NCI-H82 (cell line): ENCODE measurements at regions not wholly inside any gene's neighbourhood (a gene's known extent, or its start where the extent isn't known, plus 50 kb on each side); places are given as distances from the start of the nearest gene placed in this dataset.
A peak's percentile ranks its signal among the peaks of the same experiment; 100 is the strongest.

Experiments used
- DNase-seq: peaks from one replicate; lab custom pipeline; 2025; lab: John Stamatoyannopoulos, UW

- no peak for DNase-seq
These were observed 606.0 kb downstream of the INHBA start for GRCh38 chr7:41096917-41097316.

- DNase-seq: no peak
These were observed 609.7 kb downstream of the INHBA start for GRCh38 chr7:41093141-41093540.

DNA sequence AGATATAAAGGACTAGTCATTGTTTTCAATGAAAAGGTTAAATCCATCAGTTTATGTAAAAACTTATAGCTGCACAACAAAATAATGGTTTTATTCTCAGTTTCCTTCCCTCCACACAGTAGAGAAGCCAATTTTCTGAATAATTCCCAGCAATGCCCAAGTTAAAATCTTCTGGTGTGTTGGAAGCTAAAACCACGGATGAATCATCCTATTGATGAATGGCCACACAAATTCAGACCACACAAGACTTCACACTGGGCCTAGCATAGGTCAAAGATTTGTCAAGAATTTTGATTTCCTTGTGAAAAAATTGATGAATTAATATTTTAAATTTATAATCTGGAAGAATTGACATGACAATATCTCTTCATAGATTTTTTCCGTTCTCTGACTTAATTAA is 617.6 kb downstream of the INHBA start:
- DNase-seq: no peak

DNA sequence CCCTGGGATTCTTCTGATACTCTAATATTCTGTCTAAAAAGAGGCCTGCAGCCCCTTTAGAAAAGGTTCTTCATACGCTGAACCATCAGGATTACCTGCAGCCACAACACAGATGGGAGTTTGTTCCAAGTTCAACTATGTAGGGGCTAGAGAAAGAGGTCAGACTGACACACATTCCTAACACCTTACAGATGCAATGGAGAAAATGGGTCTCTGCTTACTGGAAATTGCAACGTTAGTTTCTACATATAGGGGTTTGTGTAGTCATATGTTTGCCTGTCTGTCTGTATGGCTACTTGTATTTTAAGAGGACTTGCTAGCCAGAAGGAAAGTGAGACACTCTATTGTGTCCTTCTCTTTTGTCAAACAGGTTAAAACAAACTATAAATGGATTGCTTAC is 618.5 kb downstream of the INHBA start:
- DNase-seq: no peak

- DNase-seq: no peak
These were observed 633.3 kb downstream of the INHBA start for GRCh38 chr7:41069635-41070034.

- no peak for DNase-seq
These were observed 635.3 kb downstream of the INHBA start for GRCh38 chr7:41067576-41067975.

GRCh38 chr7:41065663-41066062 is 637.2 kb downstream of the INHBA start:
- no peak for DNase-seq

GRCh38 chr7:41063116-41063515 is 639.8 kb downstream of the INHBA start:
- DNase-seq: no peak

DNA sequence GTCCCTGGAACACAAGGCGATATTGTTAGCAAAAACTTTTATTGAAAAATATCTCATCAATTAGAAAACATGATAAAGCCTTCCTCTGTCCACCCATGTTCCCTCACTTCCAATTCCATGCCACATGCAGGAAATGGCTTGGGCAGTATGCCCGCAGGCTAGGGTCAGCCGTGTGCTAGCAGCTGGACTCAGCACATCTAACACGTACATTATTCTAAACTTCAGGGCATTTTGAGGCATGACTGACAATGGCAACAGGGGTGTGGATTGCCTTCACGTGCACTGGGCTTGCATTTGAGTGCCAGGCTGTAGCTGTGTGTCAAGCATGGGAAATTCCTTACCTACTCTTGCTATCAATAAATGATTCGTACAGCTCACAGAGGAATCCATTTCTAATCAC is 642.1 kb downstream of the INHBA start:
- DNase-seq: no peak

- DNase-seq: no peak
These were observed 643.1 kb downstream of the INHBA start for GRCh38 chr7:41059796-41060195.

GRCh38 chr7:41058986-41059741 is 643.7 kb downstream of the INHBA start:
- DNase-seq: peak; percentile 61

GRCh38 chr7:41054960-41055661 is 647.8 kb downstream of the INHBA start:
- DNase-seq: peak; percentile 44

GRCh38 chr7:41053820-41054219 is 649.1 kb downstream of the INHBA start:
- no peak for DNase-seq

GRCh38 chr7:41052736-41053135 is 650.2 kb downstream of the INHBA start:
- DNase-seq: peak; percentile 79

GRCh38 chr7:41052201-41052600 is 650.7 kb downstream of the INHBA start:
- DNase-seq: no peak

DNA sequence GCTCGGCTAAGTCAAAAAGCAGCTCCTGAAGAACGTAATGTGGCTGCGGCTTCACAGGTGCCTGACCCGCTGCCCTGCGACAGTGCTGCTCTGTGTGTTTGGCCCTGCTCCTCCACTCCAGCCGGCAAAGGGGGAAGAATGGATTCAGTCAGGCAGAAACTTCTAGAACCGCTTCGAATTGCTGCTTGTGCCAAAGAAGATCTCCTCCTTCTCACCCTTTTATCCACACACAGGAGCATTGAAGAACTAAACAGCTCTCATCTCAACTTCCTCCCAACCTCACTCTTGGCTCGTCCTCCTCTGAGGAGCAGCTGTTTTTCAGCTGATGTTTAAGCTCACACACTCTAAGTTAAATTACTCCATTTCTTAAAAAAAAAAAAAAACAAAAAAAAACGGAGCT is 651.4 kb downstream of the INHBA start:
- no peak for DNase-seq

DNA sequence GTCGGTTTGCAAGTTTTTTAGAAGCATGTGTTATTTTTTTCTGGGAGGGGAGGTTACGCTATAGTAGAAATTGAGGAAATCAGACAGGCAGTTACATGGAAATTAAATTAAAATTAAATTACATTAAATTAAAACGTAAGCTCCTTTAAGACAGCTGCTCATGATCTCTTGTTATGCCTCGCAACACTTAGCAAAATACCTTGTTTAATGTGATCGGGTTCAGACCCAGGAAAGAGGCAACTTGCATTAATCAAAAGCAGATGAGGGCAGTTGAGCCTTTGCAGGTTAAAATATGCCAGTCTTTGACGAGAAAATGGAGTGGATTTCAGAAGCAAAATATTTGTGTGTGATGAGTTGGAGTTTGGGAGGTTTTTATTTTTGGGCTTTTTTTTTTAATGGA is 651.8 kb downstream of the INHBA start:
- peak; percentile 71 for DNase-seq

DNA sequence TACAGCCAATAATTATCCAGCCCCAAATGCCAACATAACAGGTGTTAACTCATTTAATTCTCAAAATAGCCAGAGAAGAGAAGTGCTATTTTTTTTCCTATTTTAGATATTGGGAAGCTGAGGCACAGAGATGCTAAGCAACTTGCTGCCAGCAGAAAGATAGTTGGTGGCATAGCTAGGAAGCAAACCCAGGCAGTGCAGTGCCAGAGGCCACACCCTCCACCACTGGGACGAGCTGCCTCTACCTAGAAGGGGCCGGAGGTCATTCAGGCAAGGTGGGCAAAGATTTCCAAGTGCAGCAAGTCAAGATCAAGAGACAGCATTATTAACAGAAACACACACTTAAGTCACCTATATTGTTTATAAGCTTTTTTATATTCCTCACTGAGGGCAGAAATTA is 654.1 kb downstream of the INHBA start:
- DNase-seq: no peak

DNA sequence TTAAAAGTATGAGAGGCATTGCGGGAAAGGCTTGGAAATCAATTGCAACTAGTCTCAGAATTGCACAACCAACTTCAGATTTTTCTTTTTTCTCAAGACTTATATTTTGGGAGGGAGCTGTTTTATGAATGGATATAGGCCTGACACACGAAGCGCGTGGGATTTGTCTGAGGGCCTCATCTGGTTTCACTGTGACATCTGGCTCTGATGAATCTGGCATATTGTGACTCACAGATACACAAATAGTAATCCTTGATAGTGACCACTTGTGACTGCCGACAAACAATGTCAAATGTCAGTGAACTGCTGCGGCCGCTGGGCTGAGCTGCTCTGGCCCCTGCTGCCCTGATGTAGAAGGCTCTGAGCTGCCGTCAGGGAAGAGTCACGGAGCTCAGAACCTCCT is 655.1 kb downstream of the INHBA start:
- peak; percentile 18 for DNase-seq

DNA sequence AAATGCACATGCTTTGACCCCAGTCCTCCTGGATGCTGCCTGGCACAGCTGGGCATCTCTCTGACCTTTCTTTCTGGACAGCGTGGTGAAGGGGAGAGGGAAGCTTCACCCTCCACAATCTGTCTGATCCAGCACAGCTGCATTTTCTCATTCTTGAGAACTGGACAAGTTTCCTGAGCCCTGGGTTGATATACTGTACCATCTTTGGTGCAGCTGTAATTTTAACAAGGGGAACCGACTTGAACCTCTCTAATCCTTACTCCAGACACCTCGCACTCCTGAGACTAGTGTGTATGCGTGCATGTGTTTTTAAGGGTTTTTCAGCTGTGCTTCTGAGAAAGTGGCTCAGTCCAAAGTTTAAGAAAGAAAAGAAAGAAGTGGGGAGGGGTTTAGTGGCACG is 655.7 kb downstream of the INHBA start:
- no peak for DNase-seq

- no peak for DNase-seq
These were observed 656.1 kb downstream of the INHBA start for GRCh38 chr7:41046776-41047175.

- no peak for DNase-seq
These were observed 656.6 kb downstream of the INHBA start for GRCh38 chr7:41046221-41046761.

DNA sequence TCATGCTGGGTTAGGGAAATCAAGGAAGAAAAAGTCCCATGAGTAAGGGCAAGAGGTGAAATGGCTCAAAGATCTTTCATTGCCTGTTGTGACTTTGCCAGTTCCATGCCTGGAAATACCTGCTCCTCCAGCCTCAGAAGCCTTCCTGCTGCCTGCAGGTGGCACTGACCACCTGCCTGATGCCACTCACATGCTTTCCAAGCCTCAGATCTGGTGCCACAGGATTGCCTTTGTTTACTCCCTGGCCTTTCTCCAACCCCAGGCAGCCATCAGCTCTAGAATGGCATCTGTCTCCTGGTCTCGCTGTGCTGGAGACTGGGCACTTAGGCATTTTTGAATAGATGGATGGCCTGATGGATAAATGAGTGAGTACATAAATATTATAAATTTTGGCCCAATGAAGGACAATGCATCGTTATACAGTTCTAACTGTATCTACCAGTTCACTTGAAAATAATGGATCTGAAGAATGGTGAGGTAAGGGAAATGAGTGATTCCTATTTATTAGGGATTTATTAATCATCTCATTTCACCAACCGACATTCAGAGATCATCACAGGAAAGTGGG is 657.2 kb downstream of the INHBA start:
- DNase-seq: no peak
